Trophoblast cell (in vitro differentiated cells and primary cell): ENCODE measurements at regions not wholly inside any gene's neighbourhood (a gene's known extent, or its start where the extent isn't known, plus 50 kb on each side); places are given as distances from the start of the nearest gene placed in this dataset.

Experiments
- DNase-seq, 2 donors: peaks; one replicate each; pipeline ENCODE4 v3.0.0-alpha.2; 2016
- H2AFZ ChIP-seq: 2 replicates; pipeline ENCODE4 v1.6.1; 2013; ENCODE audit warnings: low read length, moderate library complexity, mild to moderate bottlenecking; ENCODE audit not compliant: insufficient read depth, poor library complexity
- H2AK5ac ChIP-seq: 2 replicates; pipeline ENCODE4 v1.6.1; 2013; ENCODE audit warnings: mild to moderate bottlenecking, low read length
- H2BK120ac ChIP-seq: 2 replicates; pipeline ENCODE4 v1.6.1; 2013; ENCODE audit warnings: low read length, mild to moderate bottlenecking, moderate library complexity; ENCODE audit not compliant: insufficient read depth, poor library complexity
- H2BK12ac ChIP-seq: 2 replicates; pipeline ENCODE4 v1.6.1; 2013; ENCODE audit warnings: mild to moderate bottlenecking, low read length, moderate library complexity
- H2BK5ac ChIP-seq: 2 replicates; pipeline ENCODE4 v1.6.1; 2013; ENCODE audit warnings: low read length, low read depth, moderate library complexity, mild to moderate bottlenecking; ENCODE audit not compliant: poor library complexity
- H3K14ac ChIP-seq: 2 replicates; pipeline ENCODE4 v1.6.1; 2013; ENCODE audit warnings: mild to moderate bottlenecking, low read length
- H3K18ac ChIP-seq: 2 replicates; pipeline ENCODE4 v1.6.1; 2013; ENCODE audit warnings: mild to moderate bottlenecking, low read length
- H3K23ac ChIP-seq: 2 replicates; pipeline ENCODE4 v1.6.1; 2013; ENCODE audit warnings: low read length
- H3K27ac ChIP-seq: 2 replicates; pipeline ENCODE4 v1.5.1; 2013; ENCODE audit warnings: low read depth, mild to moderate bottlenecking, inconsistent platforms, low read length, moderate library complexity
- H3K27me3 ChIP-seq: 2 replicates; pipeline ENCODE4 v1.6.1; 2013; ENCODE audit warnings: inconsistent platforms, mild to moderate bottlenecking, low read length, moderate library complexity; ENCODE audit not compliant: insufficient read depth
- H3K36me3 ChIP-seq, 2 experiments: 1 replicate in 1 of 2; 2 replicates in 1 of 2; pipeline ENCODE4 v1.6.1; 2013; ENCODE audit warnings: low read length in 2 of 2, mild to moderate bottlenecking in 2 of 2, moderate library complexity in 1 of 2; ENCODE audit not compliant: insufficient read depth in 2 of 2, control insufficient read depth in 1 of 2
- H3K4ac ChIP-seq: 2 replicates; pipeline ENCODE4 v1.6.1; 2013; ENCODE audit warnings: low read depth, mild to moderate bottlenecking, low read length, moderate library complexity
- H3K4me1 ChIP-seq, 2 experiments: 1 replicate in 1 of 2; 2 replicates in 1 of 2; pipeline ENCODE4 v1.6.1; 2013; ENCODE audit warnings: low read length in 2 of 2, mild to moderate bottlenecking in 2 of 2, moderate library complexity in 1 of 2; ENCODE audit not compliant: insufficient read depth in 2 of 2, control insufficient read depth in 1 of 2
- H3K4me2 ChIP-seq: 2 replicates; pipeline ENCODE4 v1.6.1; 2013; ENCODE audit warnings: inconsistent platforms, mild to moderate bottlenecking, low read length, moderate library complexity
- H3K4me3 ChIP-seq: 2 replicates; pipeline ENCODE4 v1.5.1; 2013; ENCODE audit warnings: mild to moderate bottlenecking, low read depth, low read length, inconsistent platforms
- H3K79me1 ChIP-seq: one replicate; pipeline ENCODE4 v1.6.1; 2013; ENCODE audit warnings: low read length
- H3K79me2 ChIP-seq: 2 replicates; pipeline ENCODE4 v1.6.1; 2013; ENCODE audit warnings: low read length, mild to moderate bottlenecking; ENCODE audit not compliant: control insufficient read depth, insufficient read depth, poor library complexity
- H3K9ac ChIP-seq: 2 replicates; pipeline ENCODE4 v1.6.1; 2013; ENCODE audit warnings: mild to moderate bottlenecking, low read length
- H3K9me3 ChIP-seq: 2 replicates; pipeline ENCODE4 v1.6.1; 2013; ENCODE audit warnings: low read depth, mild to moderate bottlenecking, control low read depth, inconsistent platforms, low read length; ENCODE audit not compliant: insufficient read depth
- H4K12ac ChIP-seq: 2 replicates; pipeline ENCODE4 v1.6.1; 2013; ENCODE audit warnings: low read depth, mild to moderate bottlenecking, low read length, moderate library complexity
- H4K8ac ChIP-seq: 2 replicates; pipeline ENCODE4 v1.6.1; 2013; ENCODE audit warnings: low read depth, mild to moderate bottlenecking, low read length, moderate library complexity
- H4K91ac ChIP-seq: one replicate; pipeline ENCODE4 v1.6.1; 2013; ENCODE audit warnings: low read depth, mild to moderate bottlenecking, low read length, moderate library complexity
- WGBS: extraction: QIAGEN DNeasy Blood & Tissue Kit; methylation state at CpG from one replicate; pipeline ENCODE4 v1.1.7; 2013; ENCODE audit warnings: missing lambda C conversion rate; ENCODE audit not compliant: insufficient read length, insufficient coverage; ENCODE audit errors: extremely low coverage; 5-methylcytosine and 5-hydroxymethylcytosine counted together

GRCh38 chr3:27935492-27935891 lies 213.4 kb upstream of the EOMES start:
- Histone ChIP-seq H3K23ac (no peak overlapping the region), H3K4me2 (no peak overlapping the region), H3K4ac (no peak overlapping the region), H3K9me3 (no peaks in the 10 kb centered on the region), H3K36me3 (no peaks in the 10 kb centered on the region), H2AK5ac (no peak overlapping the region), H3K9ac (no peak overlapping the region), H4K8ac (no peak overlapping the region), H3K14ac (no peak overlapping the region), H3K18ac (no peak overlapping the region), H3K27me3 (no peaks in the 10 kb centered on the region), H2AFZ (no peak overlapping the region), H3K79me1 (no peaks in the 10 kb centered on the region), H3K4me3 (no peak overlapping the region), H2BK12ac (no peak overlapping the region), H2BK120ac (no peak overlapping the region), H4K12ac (no peak overlapping the region), H2BK5ac (no peak overlapping the region), H3K27ac (no peak overlapping the region), H3K4me1 (peaks cover 0 to 4% of the 10 kb centered on the region in 2 experiments), H3K79me2 (no peaks in the 10 kb centered on the region), H4K91ac (no peak overlapping the region)
- WGBS, result no CpG with 5 or more reads among the region's 2 CpGs
- DNase-seq, result no peak

DNA sequence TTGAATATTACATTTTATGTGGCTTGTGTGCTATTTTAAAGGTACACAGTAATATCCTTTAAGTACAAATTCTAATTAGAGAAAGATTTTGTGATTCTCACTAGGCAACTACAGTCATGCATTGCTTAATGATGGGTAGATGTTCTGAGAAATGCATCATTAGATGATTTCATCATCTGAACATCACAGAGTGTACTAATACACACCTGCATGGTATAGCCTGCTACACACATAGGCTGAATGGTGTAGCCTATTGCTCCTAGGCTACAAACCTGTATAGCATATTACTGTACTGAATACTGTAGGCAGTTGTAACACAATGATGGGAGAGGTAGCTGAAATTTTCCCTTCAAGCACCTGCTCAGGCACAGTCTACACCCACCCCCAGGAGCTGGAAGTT lies 217.4 kb upstream of the EOMES start:
- DNase-seq, result peak in 1 of 2 donors; percentile 5
- H2BK5ac ChIP-seq, result no peak overlapping the region
- H3K27me3 ChIP-seq, result no peaks in the 10 kb centered on the region
- H2BK120ac ChIP-seq, result no peak overlapping the region
- no peak overlapping the region for H3K9ac ChIP-seq
- no peaks in the 10 kb centered on the region for H3K36me3 ChIP-seq
- H3K23ac ChIP-seq, result no peak overlapping the region
- no peak overlapping the region for H3K18ac ChIP-seq
- no peak overlapping the region for H4K91ac ChIP-seq
- H3K4ac ChIP-seq, result no peak overlapping the region
- no peaks in the 10 kb centered on the region for H3K79me1 ChIP-seq
- no peak overlapping the region for H3K4me2 ChIP-seq
- H3K79me2 ChIP-seq, result no peaks in the 10 kb centered on the region
- peaks cover 0 to 4% of the 10 kb centered on the region in 2 experiments for H3K4me1 ChIP-seq
- no peaks in the 10 kb centered on the region for H3K9me3 ChIP-seq
- H3K14ac ChIP-seq, result no peak overlapping the region
- no peak overlapping the region for H2AK5ac ChIP-seq
- H4K12ac ChIP-seq, result no peak overlapping the region
- H2AFZ ChIP-seq, result no peak overlapping the region
- no peak overlapping the region for H3K27ac ChIP-seq
- no peak overlapping the region for H2BK12ac ChIP-seq
- H3K4me3 ChIP-seq, result no peak overlapping the region
- no peak overlapping the region for H4K8ac ChIP-seq

GRCh38 chr3:27939940-27940339 lies 217.8 kb upstream of the EOMES start:
- Histone ChIP-seq H3K36me3 (no peaks in the 10 kb centered on the region), H4K91ac (no peak overlapping the region), H2BK120ac (no peak overlapping the region), H2AFZ (no peak overlapping the region), H2BK12ac (no peak overlapping the region), H2BK5ac (no peak overlapping the region), H3K4me2 (no peak overlapping the region), H3K9me3 (no peaks in the 10 kb centered on the region), H3K4me1 (peaks cover 0 to 4% of the 10 kb centered on the region in 2 experiments), H3K27me3 (no peaks in the 10 kb centered on the region), H3K23ac (no peak overlapping the region), H3K9ac (no peak overlapping the region), H2AK5ac (no peak overlapping the region), H3K27ac (no peak overlapping the region), H4K12ac (no peak overlapping the region), H3K4ac (no peak overlapping the region), H4K8ac (no peak overlapping the region), H3K18ac (no peak overlapping the region), H3K79me1 (no peaks in the 10 kb centered on the region), H3K14ac (no peak overlapping the region), H3K79me2 (no peaks in the 10 kb centered on the region), H3K4me3 (no peak overlapping the region)
- DNase-seq, result peak; percentile 10 to 48
- WGBS, result no CpG with 5 or more reads among the region's 5 CpGs

DNA sequence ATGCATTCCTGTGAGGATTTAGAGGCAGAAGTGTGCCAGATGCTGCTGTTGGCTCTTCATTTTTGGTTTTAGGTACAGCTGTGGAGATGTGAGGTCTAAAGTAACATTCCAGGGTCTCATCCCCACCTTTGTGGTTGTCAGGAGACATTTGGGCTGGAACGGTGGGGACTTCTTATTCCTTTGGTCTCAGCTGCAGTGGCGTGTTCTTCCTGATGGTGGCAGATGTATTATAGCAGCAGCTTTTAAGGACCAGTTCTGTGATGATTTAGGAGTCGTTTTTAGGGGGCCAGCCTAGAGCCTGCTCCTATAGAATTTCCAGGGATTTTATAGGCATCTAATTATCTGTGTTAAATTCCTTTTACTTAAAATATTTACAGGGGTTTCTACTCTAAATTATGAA lies 221.0 kb upstream of the EOMES start:
- DNase-seq, result peak in 1 of 2 donors; percentile 9
- no peaks in the 10 kb centered on the region for H3K79me2 ChIP-seq
- H3K27ac ChIP-seq, result no peak overlapping the region
- no peak overlapping the region for H4K91ac ChIP-seq
- H2BK12ac ChIP-seq, result no peak overlapping the region
- H3K4me1 ChIP-seq, result peaks cover 0 to 4% of the 10 kb centered on the region in 2 experiments
- no peak overlapping the region for H3K18ac ChIP-seq
- H4K8ac ChIP-seq, result no peak overlapping the region
- H3K23ac ChIP-seq, result no peak overlapping the region
- no peak overlapping the region for H2BK120ac ChIP-seq
- no CpG with 5 or more reads among the region's 3 CpGs for WGBS
- no peaks in the 10 kb centered on the region for H3K27me3 ChIP-seq
- peak overlapping the region; percentile 53 for H3K9ac ChIP-seq
- H3K36me3 ChIP-seq, result no peaks in the 10 kb centered on the region
- no peak overlapping the region for H3K4ac ChIP-seq
- peaks cover 2% of the 10 kb centered on the region for H3K9me3 ChIP-seq
- no peak overlapping the region for H2AK5ac ChIP-seq
- H2BK5ac ChIP-seq, result no peak overlapping the region
- H4K12ac ChIP-seq, result no peak overlapping the region
- H2AFZ ChIP-seq, result no peak overlapping the region
- no peak overlapping the region for H3K14ac ChIP-seq
- H3K4me3 ChIP-seq, result no peak overlapping the region
- no peak overlapping the region for H3K4me2 ChIP-seq
- no peaks in the 10 kb centered on the region for H3K79me1 ChIP-seq
